DMS 273 (cell line): ENCODE measurements at regions not wholly inside any gene's neighbourhood (a gene's known extent, or its start where the extent isn't known, plus 50 kb on each side); places are given as distances from the start of the nearest gene placed in this dataset.
"Not testable (repeated sequence)": the region's sequence is repeated elsewhere in the genome, so short reads cannot be mapped to it uniquely, and the experiment has no call there.

Experiments
- DNase-seq: peaks from one replicate; lab custom pipeline; 2025; ENCODE audit not compliant: unreplicated experiment; lab: John Stamatoyannopoulos, UW

DNA sequence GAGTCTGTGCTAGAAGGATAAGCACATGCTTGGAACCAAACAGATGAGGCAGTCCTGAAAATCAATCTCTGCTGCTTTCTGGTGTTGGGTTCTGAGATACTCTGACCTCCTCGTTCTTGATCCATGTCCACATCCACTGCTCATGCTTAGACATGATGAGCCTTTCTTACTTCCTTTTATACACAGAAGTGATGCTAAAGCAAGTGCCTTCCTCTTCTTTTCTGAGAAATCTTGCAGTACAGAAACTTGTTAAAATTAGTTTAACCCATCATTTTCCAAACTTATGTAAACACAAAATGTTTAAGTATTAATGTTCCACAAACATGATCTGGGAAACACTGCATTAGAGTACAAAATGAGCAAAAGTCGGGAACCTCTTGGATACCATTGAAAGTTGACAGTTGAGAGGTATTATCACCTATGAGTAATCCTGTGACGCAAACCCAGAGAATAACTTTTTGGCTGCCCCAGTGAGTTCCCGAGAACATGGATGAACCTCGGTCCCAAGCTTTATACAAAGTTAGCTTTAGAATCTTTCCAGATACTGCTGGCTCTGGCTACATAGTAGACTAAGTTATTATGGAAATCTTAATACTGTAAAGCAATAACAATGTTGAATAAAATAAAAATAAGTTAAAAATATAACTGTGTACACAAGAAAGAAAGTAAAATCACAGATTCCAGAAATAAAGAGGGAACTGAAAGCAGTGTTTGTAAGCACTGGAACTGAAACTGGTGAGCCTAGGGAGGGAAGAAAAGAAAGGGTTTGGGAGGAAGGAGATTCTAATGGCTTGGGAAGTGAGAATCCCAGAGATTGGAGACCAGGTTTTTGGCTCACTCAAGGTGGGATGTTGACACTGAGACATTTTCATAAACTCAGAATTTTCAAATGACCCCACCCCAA, 429.3 kb upstream of the RUNX1 start:
- no peak for DNase-seq

DNA sequence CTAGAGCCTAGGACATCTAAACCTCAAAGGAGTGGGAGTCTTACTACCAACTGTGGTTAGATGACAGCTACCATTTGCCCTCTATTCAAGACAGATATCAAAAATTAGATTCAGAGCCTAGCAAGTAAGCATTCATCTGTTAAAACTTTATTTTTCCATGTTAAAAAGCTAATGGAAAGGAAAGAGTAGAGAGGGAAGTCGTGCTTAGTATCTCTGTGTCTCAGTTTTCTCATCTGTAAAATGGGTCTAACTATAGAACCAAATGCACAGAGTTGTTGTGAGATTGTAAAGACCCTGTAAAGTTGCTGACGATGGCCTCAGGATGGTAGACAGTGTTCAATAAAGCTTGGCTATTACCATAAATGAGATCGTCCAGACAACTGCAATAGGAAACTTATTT, 428.5 kb upstream of the RUNX1 start:
- DNase-seq, result no peak

DNA sequence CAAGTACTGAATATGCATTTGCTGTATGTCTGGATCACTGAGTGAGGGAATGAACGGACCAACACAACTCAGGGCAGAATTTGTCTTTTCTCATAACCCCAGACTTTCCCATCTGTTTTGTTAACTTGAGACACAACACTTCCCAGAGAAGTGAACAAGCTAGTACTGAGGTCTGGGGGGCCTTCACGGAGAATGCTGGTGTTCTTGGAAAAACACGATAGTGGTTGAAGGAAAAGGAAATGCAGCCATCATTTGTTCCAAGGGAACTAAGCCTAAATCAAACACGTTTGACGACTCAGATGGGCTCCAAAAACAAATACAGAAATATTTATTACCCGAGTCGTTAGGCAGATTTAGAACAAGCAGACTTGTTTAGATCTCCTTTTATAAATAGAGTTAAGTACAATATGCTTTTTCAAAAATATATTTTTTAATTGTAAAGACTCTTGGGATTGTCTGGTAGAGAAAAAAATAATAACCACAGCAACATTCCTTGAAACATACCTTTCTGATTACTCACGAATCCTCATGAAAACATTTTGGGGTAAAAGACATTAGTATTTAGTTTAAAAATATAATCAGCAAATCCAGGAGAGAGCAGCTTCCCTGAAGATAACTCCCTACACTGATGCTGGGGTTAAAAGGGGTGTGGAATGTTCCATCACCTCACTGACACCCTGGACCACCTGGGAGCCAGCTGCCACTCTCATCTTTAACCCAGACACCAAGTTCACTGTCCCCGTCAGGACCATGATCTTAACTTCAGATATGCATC, 427.7 kb upstream of the RUNX1 start:
- DNase-seq, result no peak

DNA sequence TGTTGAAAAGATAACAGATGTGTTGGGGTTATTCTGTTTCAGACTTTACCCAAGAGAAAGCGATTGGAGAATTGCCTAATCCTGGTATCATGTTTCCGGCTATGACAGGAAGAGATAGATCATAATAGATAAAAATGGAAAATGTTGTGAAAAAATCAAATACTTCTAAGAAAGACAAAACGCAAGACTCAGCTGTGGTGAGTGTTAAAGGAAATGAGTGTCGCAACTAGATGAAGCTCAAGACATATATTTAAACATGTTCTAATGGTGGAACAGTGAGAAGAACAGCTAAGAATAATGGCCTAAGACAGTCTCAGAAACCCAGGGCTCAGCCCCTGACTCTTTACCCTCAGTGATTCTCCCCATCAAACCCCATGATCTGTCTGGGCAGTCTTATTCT, 426.7 kb upstream of the RUNX1 start:
- DNase-seq, result no peak

DNA sequence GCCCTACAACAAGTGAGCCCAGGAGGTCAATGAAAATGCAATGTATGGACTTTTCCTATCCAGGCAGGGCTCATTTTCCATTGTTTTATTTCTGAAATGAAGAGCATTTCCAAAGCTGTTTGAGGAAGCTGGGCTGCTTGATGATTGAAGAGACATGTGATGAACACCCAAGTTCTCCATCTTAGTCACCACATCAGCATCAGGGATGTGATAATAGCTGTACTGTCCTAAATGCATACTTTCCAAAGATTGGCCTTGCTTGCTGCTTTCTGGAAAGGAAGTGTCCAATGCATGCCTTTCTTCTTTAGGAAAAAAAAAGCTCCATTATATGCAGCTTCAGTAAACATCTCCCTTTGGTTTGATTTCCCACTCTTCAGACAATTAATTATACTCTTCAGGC, 425.9 kb upstream of the RUNX1 start:
- DNase-seq, result no peak

DNA sequence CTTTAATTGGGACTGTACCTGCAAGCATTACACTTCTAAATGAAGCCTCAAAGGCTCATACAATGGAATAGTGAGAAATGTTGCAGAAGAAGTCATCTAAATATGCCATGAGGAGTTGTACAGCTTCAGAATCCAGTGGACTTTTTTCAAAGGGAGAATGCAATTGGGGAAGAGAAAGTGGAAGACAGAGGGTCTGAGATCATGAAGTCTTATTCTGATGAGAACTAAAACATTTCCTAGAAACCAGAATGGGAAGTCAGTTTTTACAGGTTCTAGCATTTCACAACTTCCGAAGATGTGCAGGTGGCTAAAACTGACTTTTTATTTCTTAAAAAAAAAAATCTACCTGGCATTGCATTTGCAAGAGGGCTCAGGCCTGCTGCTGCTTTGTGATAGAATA, 424.4 kb upstream of the RUNX1 start:
- DNase-seq, result no peak

DNA sequence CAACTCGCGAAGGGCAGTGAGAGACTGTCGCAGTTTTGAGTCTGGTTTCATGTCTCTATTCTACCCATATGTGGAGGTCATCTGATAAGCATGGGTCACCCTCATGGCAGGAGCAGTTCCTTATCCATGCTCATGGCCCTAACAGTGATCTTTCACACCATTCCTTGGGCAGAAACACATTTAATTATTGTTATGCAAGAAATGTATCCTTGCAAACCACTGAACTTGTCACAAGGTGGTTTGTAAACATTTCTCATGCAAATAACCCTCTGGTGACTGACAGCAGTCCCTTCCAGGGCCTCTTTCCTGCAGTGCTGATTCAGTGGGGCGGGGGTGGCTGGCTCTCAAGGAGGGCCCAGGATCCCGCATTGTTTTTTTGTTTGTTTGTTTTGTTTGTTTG, 421.4 kb upstream of the RUNX1 start:
- DNase-seq, result no peak

DNA sequence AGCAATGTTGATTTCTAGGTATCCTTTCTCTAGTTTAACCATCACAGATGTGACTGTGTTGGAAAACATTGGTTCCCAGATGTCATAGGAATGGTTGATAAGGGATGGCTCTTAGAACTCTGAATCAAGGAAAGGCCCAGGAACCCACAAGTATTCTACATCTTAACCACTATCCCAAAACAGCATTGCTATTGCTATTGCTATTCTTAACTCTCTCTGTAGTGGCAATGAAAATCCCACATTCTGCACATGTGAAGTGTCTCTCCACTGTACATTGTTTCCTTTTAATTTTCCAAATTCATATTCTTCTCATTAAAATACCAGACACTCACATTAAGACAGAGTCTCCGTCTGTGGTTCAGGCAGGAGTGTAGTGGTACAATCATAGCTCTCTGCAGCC, 420.4 kb upstream of the RUNX1 start:
- no peak for DNase-seq

DNA sequence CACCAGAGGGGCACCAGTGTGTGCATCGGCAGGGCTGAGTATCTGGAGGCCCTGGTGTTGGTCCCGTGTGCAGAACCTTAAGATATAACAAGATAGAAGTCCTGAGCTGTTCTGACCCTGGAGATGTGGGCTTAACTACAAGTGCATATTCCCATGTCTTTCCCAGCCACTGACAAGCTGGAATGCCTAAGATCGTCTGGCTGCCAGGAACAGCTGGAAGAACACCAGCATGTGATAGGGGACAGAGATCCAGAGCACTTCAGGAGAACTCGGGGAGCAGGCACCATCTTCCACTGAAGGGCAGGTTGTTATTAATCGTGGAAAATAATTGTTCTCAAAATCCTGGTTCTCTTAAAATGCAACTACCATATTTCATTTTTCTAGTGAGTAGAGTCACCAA, 419.9 kb upstream of the RUNX1 start:
- DNase-seq, result no peak

DNA sequence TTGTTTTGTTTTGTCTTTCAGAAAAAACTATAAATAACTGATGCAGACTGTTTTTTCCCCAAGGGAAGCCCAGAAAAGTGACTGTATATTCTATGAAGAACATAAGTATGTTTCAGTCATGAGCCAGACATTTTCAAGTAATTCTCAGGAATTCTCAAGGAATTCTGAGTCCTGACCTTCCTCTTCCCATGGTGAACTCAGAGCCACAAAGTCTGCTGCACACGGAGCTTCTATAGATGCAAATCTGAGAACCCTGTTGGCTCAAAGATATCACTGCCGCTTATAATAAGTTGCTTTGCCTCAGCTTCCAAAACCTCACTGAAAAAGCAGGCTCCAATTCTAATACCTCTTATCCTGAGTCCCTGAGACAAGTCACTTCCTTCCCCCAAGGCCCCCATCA, 418.5 kb upstream of the RUNX1 start:
- DNase-seq, result no peak

DNA sequence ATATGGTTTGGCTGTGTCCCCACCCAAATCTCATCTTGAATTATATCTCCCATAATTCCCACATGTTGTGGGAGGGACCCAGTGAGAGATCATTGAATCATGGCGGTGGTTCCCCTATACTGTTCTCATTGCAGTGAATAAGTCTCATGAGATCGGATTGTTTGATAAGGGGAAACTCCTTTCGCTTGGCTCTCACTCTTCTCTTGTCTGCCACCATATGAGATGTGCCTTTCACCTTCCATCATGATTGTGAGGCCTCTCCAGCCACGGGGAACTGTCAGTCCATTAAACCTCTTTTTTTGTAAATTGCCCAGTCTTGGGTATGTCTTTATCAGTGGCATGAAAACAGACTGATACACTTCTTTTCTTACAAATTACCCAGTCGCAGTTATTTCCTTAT, 417.6 kb upstream of the RUNX1 start:
- DNase-seq, result not testable (repeated sequence)

DNA sequence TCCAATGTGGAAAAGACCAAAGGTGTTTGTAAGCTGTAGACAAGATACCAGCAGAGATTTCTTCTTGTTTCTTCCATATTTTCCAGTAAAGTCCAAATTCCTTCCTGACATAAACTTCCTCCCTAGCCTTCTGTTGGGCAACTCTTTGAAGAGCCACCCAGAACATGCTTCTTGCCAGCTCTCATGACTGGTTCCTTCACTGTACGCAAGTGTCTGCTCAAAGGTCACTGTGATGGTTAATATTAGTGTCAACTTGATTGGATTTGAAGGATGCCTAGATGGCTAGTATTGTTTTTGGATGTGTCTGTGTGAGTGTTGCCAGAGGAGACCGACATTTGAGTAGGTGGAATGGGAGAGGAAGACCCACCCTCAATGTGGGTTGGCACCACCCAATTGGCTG, 416.6 kb upstream of the RUNX1 start:
- no peak for DNase-seq

DNA sequence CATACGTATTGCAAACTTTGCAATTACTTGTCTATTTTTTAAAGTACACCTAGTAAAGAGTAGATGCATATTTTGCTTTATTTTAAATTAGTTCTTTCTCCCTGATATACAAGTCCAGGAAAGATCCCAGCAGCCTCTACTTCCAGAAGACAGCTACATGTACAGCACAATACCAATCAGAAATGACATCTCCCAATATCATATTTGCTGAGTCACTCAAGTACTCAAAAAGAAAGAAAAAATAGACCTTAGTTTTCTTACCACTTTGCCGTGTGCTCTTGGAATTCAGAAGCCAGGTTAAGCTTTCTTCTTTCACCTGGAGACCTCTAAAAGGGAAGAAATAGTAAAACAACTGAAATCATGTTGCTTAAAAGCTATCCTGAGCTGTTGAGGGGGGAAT, 412.6 kb upstream of the RUNX1 start:
- DNase-seq, result no peak

DNA sequence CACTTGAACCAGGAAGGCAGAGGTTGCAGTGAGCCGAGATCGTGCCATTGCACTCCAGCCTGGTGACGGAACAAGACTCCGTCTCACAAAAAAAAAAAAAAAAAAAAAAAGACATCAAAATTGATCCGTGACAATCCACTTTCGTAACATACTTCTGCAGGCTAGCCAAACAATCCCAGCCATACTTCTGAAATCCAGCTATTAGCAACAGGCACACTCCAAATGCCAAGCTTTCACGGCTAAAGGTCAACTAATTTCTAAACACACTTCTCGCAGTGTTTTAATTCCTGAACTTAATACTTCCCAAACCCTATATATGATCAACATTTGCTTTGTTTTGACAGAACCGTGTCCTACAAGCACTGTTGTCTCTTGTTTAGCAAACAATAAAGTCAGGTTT, 411.3 kb upstream of the RUNX1 start:
- no peak for DNase-seq

DNA sequence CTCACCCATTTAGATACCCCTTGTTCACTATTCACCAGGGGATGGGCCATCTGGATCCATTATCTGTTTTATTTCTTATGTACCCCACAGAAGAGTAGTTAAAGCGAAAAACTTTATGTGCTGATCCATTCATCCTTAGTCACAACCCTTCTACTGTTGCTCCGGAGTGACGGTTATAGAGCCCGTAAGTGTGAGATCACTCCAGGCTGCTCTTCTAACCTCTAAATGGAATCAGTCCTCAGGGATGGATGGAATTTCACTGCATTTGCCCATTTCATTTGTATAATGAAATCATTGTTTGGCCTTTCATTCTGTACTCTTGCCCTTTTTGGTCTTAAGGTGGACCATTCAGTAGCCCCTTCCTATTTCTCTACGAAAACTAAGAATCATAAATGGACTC, 409.3 kb upstream of the RUNX1 start:
- DNase-seq, result no peak

DNA sequence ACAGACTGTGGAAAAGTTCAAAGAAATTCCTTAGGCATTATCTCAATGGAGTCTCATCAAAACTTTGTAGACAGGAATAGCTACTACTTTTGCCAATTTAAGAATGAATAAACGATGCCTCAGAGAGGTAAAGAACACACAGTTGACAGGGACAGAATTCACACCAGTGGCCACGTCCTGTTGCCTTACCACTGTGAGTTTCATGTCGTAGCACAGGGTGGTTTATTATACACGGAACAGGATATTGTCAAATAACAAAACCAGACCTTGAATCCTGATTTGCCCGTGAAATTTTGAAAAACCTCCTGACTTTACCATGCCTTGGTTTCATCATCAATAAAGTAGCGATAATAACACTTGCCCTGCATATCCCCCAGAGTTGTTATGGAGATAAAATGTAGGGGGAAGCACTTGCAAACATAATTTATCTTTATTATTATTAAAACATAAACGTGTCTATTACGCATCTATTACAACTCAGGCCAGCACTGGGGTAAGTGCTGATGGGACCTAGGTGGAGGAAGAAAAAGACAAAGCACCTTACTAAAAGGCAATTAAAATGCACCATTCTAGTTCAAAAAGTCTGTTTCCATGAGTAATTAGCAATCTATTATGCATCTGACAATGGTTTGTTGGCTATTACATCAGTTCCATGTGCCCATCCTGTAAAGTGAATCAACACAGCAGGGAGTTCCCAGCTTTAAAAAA, 408.1 kb upstream of the RUNX1 start:
- DNase-seq, result no peak

DNA sequence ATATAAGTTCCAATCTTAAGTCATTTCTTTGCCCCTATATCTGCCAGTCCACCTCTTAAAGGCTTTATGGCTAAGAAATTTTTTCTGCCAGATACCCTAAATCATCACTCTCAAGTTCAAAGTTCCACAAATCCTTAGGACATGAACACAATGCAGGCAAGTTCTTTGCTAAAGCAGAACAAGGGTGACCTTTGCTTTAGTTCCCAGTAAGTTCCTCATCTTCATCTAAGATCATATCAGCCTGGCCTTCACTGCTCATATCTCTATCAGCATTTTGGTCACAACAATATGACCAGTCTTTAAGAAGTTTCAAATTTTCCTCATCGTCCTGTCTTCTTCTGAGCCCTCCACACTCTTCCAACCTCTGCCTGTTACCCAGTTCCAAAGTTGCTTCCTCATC, 402.2 kb upstream of the RUNX1 start:
- DNase-seq, result no peak

DNA sequence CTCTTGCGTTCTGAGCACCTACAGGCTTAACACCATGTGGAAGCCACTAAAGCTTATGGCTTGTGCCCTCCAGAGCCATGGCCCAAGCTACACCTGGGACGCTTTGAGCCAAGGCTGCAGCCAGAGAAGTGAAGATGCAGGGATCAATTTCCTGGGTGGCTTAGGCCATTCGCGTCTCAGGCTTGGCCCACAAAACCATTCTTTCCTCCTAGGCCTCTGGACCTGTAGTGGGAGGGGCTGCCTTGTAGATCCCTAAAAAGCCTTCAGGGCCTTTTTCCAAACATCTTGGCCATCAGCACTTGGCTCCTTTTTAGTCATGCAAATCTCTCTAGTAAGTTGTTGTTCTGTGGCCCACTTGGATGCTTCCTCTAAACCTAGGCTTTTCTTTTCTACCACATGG, 401.7 kb upstream of the RUNX1 start:
- no peak for DNase-seq

DNA sequence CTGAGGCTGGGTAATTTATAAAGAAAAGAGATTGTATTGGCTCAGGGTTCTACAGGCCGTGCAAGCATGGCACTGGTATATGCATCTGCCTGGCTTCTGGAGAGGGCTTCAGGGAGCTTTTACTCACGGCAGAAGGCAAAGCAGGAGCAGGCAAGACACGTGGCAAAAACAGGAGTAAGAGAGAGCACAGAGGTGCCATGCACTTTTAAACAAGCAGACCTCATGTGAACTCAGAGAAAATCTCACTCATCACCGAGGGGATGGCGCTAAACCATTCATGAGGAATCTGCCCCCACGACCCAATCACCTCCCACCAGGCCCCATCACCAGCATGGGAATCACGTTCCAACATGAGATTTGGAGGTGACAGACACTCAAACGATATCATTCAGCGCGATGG, 400.7 kb upstream of the RUNX1 start:
- no peak for DNase-seq

DNA sequence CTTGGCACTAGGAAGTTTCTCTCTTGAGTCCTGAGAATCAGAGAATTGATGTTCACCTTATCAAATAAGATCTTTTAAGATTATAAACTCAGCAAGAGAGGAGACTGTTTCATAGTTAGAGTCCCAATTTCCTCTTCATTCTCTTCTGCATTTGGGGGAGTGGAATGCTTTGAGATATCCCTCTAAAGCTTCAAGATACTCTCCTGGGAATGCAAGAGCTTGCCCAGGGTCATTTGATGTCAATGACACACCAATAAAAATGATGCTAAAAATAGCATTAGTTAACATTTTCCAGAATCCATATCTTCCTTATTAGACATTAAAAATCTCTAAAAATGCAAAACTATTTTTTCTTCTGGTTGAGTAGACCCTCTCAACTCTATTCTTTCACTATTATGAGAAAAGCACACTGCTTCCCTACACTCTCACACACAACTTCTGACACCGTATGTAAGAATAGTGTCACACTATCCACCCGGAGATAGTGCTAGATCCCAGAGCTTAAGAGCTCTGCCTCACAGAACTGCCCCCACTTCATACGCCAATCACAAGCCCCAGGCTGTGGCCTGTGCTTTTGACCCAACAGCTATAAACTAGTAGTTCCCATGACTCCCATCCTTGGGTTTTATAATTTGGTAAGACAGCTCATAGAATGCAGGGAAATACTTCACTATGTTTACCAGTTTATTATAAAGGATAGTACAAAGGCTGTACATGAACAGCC, 399.9 kb upstream of the RUNX1 start:
- no peak for DNase-seq

DNA sequence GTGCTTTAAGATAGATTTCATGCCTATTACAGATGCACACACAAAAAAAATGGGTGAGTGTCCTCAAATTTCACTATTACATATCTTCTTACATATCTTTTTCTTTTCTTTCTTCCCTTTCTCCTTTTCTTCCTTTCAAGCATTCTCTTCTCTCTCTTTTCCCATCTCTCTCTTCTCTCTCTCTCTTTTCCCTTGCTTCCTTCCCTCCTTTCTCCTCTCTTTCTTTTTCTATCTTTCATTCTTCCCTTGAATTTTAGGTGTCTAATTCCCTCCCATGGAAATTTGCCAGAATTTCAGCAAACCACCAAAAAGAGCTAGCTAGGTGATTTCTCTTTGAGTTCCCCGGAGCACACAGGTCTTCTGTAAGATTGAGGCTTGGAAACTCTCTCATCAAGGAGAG, 395.3 kb upstream of the RUNX1 start:
- no peak for DNase-seq
